ENCODE measurements at regions not wholly inside any gene's neighbourhood (a gene's known extent, or its start where the extent isn't known, plus 50 kb on each side); places are given as distances from the start of the nearest gene placed in this dataset.

DNA sequence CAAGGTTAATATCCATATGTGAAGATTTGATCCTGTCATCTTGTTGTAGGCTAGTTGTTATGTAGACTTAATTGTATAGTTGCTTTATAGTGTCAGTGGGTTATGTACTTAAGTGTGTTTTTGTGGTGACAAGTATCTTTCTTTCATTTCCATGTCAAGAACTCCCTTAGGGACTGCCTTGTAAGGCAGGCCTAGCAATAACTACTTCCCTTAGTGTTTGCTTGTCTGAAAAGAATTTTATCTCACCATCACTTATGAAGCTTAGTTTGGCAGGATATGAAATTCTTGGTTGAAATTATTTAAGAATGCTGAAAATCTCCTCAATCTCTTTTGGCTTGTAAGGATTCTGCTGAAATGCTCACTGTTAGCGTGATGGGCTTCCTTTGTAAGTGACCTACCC lies 467.6 kb downstream of the CDH2 start:
- no peaks in the 10 kb centered on the region for H3K27me3 ChIP-seq (ENCODE audit: control insufficient read depth in 2 of 2, insufficient read depth in 2 of 2, low read length in 2 of 2)
- H3K4me1 ChIP-seq (ENCODE audit: control insufficient read depth in 2 of 2, insufficient read depth in 2 of 2, low read length in 2 of 2), result no peaks in the 10 kb centered on the region
- H3K27ac ChIP-seq (ENCODE audit: low read depth in 2 of 2, low read length in 2 of 2), result no peak overlapping the region
- H3K36me3 ChIP-seq (ENCODE audit: control insufficient read depth in 2 of 2, insufficient read depth in 2 of 2, low read length in 2 of 2), result no peaks in the 10 kb centered on the region
- no peak overlapping the region for H3K4me3 ChIP-seq (ENCODE audit: low read length in 2 of 2)
- H3K9me3 ChIP-seq (ENCODE audit: control insufficient read depth in 2 of 2, low read length in 2 of 2), result no peaks in the 10 kb centered on the region
- H3K9ac ChIP-seq (ENCODE audit: low read depth in 1 of 2, low read length in 2 of 2), result no peak overlapping the region

DNA sequence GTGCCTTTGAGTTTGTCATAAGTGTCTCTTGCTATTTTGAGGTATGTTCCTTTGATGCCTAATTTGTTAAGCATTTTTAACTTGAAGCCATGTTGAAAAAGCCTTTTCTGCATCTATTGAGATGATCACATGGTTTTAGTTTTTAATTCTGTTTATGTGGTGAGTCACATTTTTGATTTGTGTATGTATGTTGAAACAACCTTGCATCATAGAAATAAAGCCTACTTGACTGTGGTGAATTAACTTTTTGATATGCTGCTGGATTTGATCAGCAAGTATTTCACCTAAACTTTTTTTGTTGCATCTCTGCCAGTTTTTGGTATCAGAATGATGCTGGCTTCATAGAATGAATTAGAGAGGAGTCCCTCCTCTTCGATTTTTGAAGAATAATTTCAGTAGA lies 469.7 kb downstream of the CDH2 start:
- H3K9me3 ChIP-seq (ENCODE audit: control insufficient read depth in 2 of 2, low read length in 2 of 2), result no peaks in the 10 kb centered on the region
- H3K27me3 ChIP-seq (ENCODE audit: control insufficient read depth in 2 of 2, insufficient read depth in 2 of 2, low read length in 2 of 2), result no peaks in the 10 kb centered on the region
- H3K27ac ChIP-seq (ENCODE audit: low read depth in 2 of 2, low read length in 2 of 2), result no peak overlapping the region
- H3K4me1 ChIP-seq (ENCODE audit: control insufficient read depth in 2 of 2, insufficient read depth in 2 of 2, low read length in 2 of 2), result no peaks in the 10 kb centered on the region
- H3K9ac ChIP-seq (ENCODE audit: low read depth in 1 of 2, low read length in 2 of 2), result no peak overlapping the region
- no peak overlapping the region for H3K4me3 ChIP-seq (ENCODE audit: low read length in 2 of 2)
- no peaks in the 10 kb centered on the region for H3K36me3 ChIP-seq (ENCODE audit: control insufficient read depth in 2 of 2, insufficient read depth in 2 of 2, low read length in 2 of 2)

DNA sequence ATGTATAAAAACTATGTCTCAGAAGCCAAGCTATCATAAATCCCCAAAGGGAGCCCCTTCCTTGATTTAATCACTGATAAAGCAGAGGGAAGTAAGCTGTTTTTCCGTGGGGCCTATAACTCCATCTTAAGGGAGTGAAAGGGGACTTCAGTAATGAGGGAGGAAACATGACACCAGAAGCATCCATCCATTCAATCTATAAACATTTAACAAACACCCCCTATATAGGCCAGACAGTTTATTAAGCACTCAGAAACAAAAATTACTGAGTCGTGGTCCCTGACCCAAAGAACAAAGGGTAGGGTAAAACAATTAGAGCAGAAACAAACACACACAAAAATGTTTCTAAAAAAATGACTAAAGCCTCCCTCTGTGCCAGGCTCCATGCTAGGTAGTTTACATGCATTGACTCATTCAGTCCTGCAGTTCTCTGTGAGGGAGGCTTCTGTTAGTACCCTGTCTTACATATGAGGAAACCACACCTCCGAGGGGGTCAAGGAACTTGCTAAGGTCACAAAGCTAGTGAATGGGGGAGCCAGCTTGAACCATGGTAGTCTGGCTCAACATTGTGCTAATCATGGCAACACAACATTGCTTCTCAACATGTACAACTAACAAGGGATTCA lies 472.1 kb downstream of the CDH2 start:
- Histone ChIP-seq H3K27ac (ENCODE audit: low read depth in 2 of 2, low read length in 2 of 2) (no peak overlapping the region), H3K9me3 (ENCODE audit: control insufficient read depth in 2 of 2, low read length in 2 of 2) (no peaks in the 10 kb centered on the region), H3K4me3 (ENCODE audit: low read length in 2 of 2) (no peak overlapping the region), H3K36me3 (ENCODE audit: control insufficient read depth in 2 of 2, insufficient read depth in 2 of 2, low read length in 2 of 2) (no peaks in the 10 kb centered on the region), H3K27me3 (ENCODE audit: control insufficient read depth in 2 of 2, insufficient read depth in 2 of 2, low read length in 2 of 2) (no peaks in the 10 kb centered on the region), H3K9ac (ENCODE audit: low read depth in 1 of 2, low read length in 2 of 2) (no peak overlapping the region), H3K4me1 (ENCODE audit: control insufficient read depth in 2 of 2, insufficient read depth in 2 of 2, low read length in 2 of 2) (no peaks in the 10 kb centered on the region)

DNA sequence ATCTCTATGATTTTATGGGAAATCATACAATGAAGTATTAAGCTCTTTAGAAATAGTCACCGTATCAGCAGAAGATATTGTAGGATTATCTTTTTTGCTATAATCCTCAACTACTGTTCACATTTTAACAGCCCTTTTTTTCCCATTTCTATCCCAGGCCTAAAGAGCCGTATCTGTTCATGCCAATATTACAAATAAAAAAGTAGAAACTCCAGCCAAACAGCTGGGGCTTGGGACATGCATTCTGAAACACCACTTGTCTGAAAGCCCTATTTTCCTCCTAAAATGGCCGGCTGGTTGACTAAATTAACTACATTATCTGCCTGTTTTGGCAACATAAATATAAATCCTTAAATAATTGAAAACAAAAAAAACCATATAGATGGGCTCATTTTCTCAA lies 477.8 kb downstream of the CDH2 start:
- Histone ChIP-seq H3K27ac (ENCODE audit: low read depth in 2 of 2, low read length in 2 of 2) (no peak overlapping the region), H3K4me1 (ENCODE audit: control insufficient read depth in 2 of 2, insufficient read depth in 2 of 2, low read length in 2 of 2) (no peaks in the 10 kb centered on the region), H3K4me3 (ENCODE audit: low read length in 2 of 2) (no peak overlapping the region), H3K9ac (ENCODE audit: low read depth in 1 of 2, low read length in 2 of 2) (no peak overlapping the region), H3K27me3 (ENCODE audit: control insufficient read depth in 2 of 2, insufficient read depth in 2 of 2, low read length in 2 of 2) (no peaks in the 10 kb centered on the region), H3K36me3 (ENCODE audit: control insufficient read depth in 2 of 2, insufficient read depth in 2 of 2, low read length in 2 of 2) (no peaks in the 10 kb centered on the region), H3K9me3 (ENCODE audit: control insufficient read depth in 2 of 2, low read length in 2 of 2) (no peaks in the 10 kb centered on the region)

- Histone ChIP-seq H3K4me3 (ENCODE audit: low read length in 2 of 2) (no peak overlapping the region), H3K4me1 (ENCODE audit: control insufficient read depth in 2 of 2, insufficient read depth in 2 of 2, low read length in 2 of 2) (no peaks in the 10 kb centered on the region), H3K36me3 (ENCODE audit: control insufficient read depth in 2 of 2, insufficient read depth in 2 of 2, low read length in 2 of 2) (no peaks in the 10 kb centered on the region), H3K27me3 (ENCODE audit: control insufficient read depth in 2 of 2, insufficient read depth in 2 of 2, low read length in 2 of 2) (no peaks in the 10 kb centered on the region), H3K9me3 (ENCODE audit: control insufficient read depth in 2 of 2, low read length in 2 of 2) (no peaks in the 10 kb centered on the region), H3K27ac (ENCODE audit: low read depth in 2 of 2, low read length in 2 of 2) (no peak overlapping the region), H3K9ac (ENCODE audit: low read depth in 1 of 2, low read length in 2 of 2) (no peak overlapping the region)
These were observed 480.8 kb downstream of the CDH2 start for GRCh38 chr18:27696148-27696547.

DNA sequence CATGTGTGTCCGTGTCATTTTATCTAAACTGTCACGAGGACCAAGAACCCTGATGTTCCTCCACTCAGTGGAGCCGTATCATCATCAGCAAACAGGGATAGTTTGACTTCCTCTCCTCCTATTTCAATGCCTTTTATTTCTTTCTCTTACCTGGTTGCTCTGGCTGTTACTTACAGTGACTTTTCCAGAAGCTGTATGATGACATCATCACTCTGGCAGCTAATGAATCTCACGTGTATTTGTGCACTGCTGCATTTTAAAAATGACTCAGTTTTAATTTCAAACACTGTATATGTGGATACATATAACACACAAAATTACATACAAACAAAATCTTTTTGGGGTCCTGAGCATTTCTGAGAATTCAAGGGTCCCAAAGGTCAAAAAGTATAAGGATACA lies 481.4 kb downstream of the CDH2 start:
- Histone ChIP-seq H3K9ac (ENCODE audit: low read depth in 1 of 2, low read length in 2 of 2) (no peak overlapping the region), H3K4me1 (ENCODE audit: control insufficient read depth in 2 of 2, insufficient read depth in 2 of 2, low read length in 2 of 2) (no peaks in the 10 kb centered on the region), H3K4me3 (ENCODE audit: low read length in 2 of 2) (no peak overlapping the region), H3K9me3 (ENCODE audit: control insufficient read depth in 2 of 2, low read length in 2 of 2) (no peaks in the 10 kb centered on the region), H3K36me3 (ENCODE audit: control insufficient read depth in 2 of 2, insufficient read depth in 2 of 2, low read length in 2 of 2) (no peaks in the 10 kb centered on the region), H3K27ac (ENCODE audit: low read depth in 2 of 2, low read length in 2 of 2) (no peak overlapping the region), H3K27me3 (ENCODE audit: control insufficient read depth in 2 of 2, insufficient read depth in 2 of 2, low read length in 2 of 2) (no peaks in the 10 kb centered on the region)

GRCh38 chr18:27695052-27695451 lies 481.9 kb downstream of the CDH2 start:
- H3K36me3 ChIP-seq (ENCODE audit: control insufficient read depth in 2 of 2, insufficient read depth in 2 of 2, low read length in 2 of 2), result no peaks in the 10 kb centered on the region
- no peaks in the 10 kb centered on the region for H3K4me1 ChIP-seq (ENCODE audit: control insufficient read depth in 2 of 2, insufficient read depth in 2 of 2, low read length in 2 of 2)
- H3K9me3 ChIP-seq (ENCODE audit: control insufficient read depth in 2 of 2, low read length in 2 of 2), result no peaks in the 10 kb centered on the region

GRCh38 chr18:27688581-27688980 lies 488.3 kb downstream of the CDH2 start:
- no peak overlapping the region for H3K4me3 ChIP-seq (ENCODE audit: low read length in 2 of 2)

More at GRCh38 chr18:27695052-27695451, 481.9 kb downstream of the CDH2 start:
- Histone ChIP-seq H3K27ac (ENCODE audit: low read depth in 2 of 2, low read length in 2 of 2) (no peak overlapping the region), H3K4me3 (ENCODE audit: low read length in 2 of 2) (no peak overlapping the region), H3K9ac (ENCODE audit: low read depth in 1 of 2, low read length in 2 of 2) (no peak overlapping the region), H3K27me3 (ENCODE audit: control insufficient read depth in 2 of 2, insufficient read depth in 2 of 2, low read length in 2 of 2) (no peaks in the 10 kb centered on the region)

DNA sequence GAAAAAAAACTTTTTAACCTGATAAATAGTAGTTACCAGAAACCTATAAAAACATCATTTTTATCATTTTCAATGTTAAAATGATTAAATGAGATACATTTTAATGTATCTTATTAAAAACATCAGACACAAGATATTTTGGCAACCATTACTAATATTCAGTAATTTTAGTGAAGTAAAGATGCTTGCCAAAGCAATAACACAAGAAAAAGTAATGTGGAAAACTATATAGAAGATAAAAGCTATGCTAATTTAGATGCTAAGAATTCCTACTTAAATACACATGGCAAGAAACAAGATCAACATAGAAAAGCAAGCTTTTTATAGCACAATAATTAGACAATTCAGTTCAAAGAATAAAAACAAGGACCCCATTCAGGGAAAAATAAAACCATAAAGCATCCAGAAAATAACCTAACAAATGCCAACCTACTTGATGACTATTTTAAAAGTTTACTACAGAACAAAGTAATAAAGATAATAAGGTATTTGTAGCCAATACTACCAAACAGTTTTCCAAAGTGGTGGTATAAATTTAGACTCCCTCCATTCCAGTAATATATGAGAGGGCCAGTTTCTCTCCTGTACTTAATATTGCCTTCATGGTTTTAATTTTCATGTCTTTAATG lies 489.5 kb downstream of the CDH2 start:
- Histone ChIP-seq H3K36me3 (ENCODE audit: control insufficient read depth in 2 of 2, insufficient read depth in 2 of 2, low read length in 2 of 2) (no peaks in the 10 kb centered on the region), H3K9me3 (ENCODE audit: control insufficient read depth in 2 of 2, low read length in 2 of 2) (no peaks in the 10 kb centered on the region), H3K4me3 (ENCODE audit: low read length in 2 of 2) (no peak overlapping the region), H3K9ac (ENCODE audit: low read depth in 1 of 2, low read length in 2 of 2) (no peak overlapping the region), H3K4me1 (ENCODE audit: control insufficient read depth in 2 of 2, insufficient read depth in 2 of 2, low read length in 2 of 2) (no peaks in the 10 kb centered on the region), H3K27ac (ENCODE audit: low read depth in 2 of 2, low read length in 2 of 2) (no peak overlapping the region), H3K27me3 (ENCODE audit: control insufficient read depth in 2 of 2, insufficient read depth in 2 of 2, low read length in 2 of 2) (no peaks in the 10 kb centered on the region)

More at GRCh38 chr18:27688581-27688980, 488.3 kb downstream of the CDH2 start:
- Histone ChIP-seq H3K27ac (ENCODE audit: low read depth in 2 of 2, low read length in 2 of 2) (no peak overlapping the region), H3K4me1 (ENCODE audit: control insufficient read depth in 2 of 2, insufficient read depth in 2 of 2, low read length in 2 of 2) (no peaks in the 10 kb centered on the region), H3K9ac (ENCODE audit: low read depth in 1 of 2, low read length in 2 of 2) (no peak overlapping the region), H3K36me3 (ENCODE audit: control insufficient read depth in 2 of 2, insufficient read depth in 2 of 2, low read length in 2 of 2) (no peaks in the 10 kb centered on the region), H3K27me3 (ENCODE audit: control insufficient read depth in 2 of 2, insufficient read depth in 2 of 2, low read length in 2 of 2) (no peaks in the 10 kb centered on the region), H3K9me3 (ENCODE audit: control insufficient read depth in 2 of 2, low read length in 2 of 2) (no peaks in the 10 kb centered on the region)

- no peaks in the 10 kb centered on the region for H3K9me3 ChIP-seq (ENCODE audit: control insufficient read depth in 2 of 2, low read length in 2 of 2)
- no peak overlapping the region for H3K4me3 ChIP-seq (ENCODE audit: low read length in 2 of 2)
- no peak overlapping the region for H3K27ac ChIP-seq (ENCODE audit: low read depth in 2 of 2, low read length in 2 of 2)
- no peaks in the 10 kb centered on the region for H3K27me3 ChIP-seq (ENCODE audit: control insufficient read depth in 2 of 2, insufficient read depth in 2 of 2, low read length in 2 of 2)
- H3K9ac ChIP-seq (ENCODE audit: low read depth in 1 of 2, low read length in 2 of 2), result no peak overlapping the region
- no peaks in the 10 kb centered on the region for H3K36me3 ChIP-seq (ENCODE audit: control insufficient read depth in 2 of 2, insufficient read depth in 2 of 2, low read length in 2 of 2)
- no peaks in the 10 kb centered on the region for H3K4me1 ChIP-seq (ENCODE audit: control insufficient read depth in 2 of 2, insufficient read depth in 2 of 2, low read length in 2 of 2)
These were observed 491.0 kb downstream of the CDH2 start for GRCh38 chr18:27685807-27686412.

All from mucosa of rectum (tissue), 2 donors.